GM12892 (cell line): ENCODE measurements at regions not wholly inside any gene's neighbourhood (a gene's known extent, or its start where the extent isn't known, plus 50 kb on each side); places are given as distances from the start of the nearest gene placed in this dataset.

Source experiments
- POLR2A ChIP-seq: IDR thresholded peaks from 2 replicates; pipeline ENCODE4 v1.6.1; 2011; ENCODE audit warnings: low read depth, low read length, control low read depth
- TAF1 ChIP-seq: IDR thresholded peaks from 2 replicates; pipeline ENCODE4 v1.6.1; 2011; ENCODE audit warnings: low read depth, mild to moderate bottlenecking, control low read depth, low read length, borderline replicate concordance

DNA sequence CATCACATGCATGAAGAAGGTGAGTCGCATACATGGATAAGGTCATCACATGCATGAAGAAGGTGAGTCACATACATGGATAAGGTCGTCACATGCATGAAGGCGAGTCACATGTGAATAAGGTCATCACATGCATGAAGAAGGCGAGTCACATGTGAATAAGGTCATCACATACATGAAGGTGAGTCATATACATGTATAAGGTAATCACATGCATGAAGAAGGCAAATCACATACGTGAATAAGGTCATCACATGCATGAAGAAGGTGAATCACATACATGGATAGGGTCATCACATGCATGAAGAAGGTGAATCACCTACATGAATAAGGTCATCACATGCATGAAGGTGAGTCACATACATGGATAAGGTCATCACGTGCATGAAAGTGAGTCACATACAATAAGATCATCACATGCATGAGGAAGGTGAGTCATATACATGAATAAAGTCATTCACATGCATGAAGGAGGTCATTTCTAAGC lies 105.1 kb upstream of the SDK2 start:
- TF ChIP-seq POLR2A (no peak), TAF1 (no peak)
